GM23338 (cell line): ENCODE measurements at regions not wholly inside any gene's neighbourhood (a gene's known extent, or its start where the extent isn't known, plus 50 kb on each side); places are given as distances from the start of the nearest gene placed in this dataset.

Experiments
- ATAC-seq: fragments of 200-7000 bp; cut with Tn5 transposase; 3 replicates; pipeline ENCODE4 v1.9.1; 2020
- DNase-seq: peaks from one replicate; pipeline ENCODE4 v3.0.0-alpha.2; 2015; ENCODE audit warnings: low spot score
- H2AFZ ChIP-seq: fragments of 200-600 bp; sonication (generic); 2 replicates; pipeline ENCODE4 v1.8.0; 2016; ENCODE audit warnings: antibody characterized with exemption, mild to moderate bottlenecking, moderate library complexity
- H3F3A ChIP-seq: fragments of 200-600 bp; sonication (generic); replicated peaks from 2 replicates; pipeline ENCODE4 v1.8.0; 2017; ENCODE audit warnings: antibody characterized with exemption, mixed run types, low read depth
- H3K27ac ChIP-seq: fragments of 200-600 bp; sonication (generic); 2 replicates; pipeline ENCODE4 v1.6.1; 2016; ENCODE audit warnings: low read depth
- H3K27me3 ChIP-seq: fragments of 200-600 bp; sonication (generic); 2 replicates; pipeline ENCODE4 v1.8.0; 2016; ENCODE audit warnings: mild to moderate bottlenecking, mixed run types, moderate library complexity; ENCODE audit not compliant: insufficient read depth
- H3K36me3 ChIP-seq: fragments of 200-600 bp; sonication (generic); 2 replicates; pipeline ENCODE4 v1.8.0; 2016; ENCODE audit warnings: mild to moderate bottlenecking; ENCODE audit not compliant: insufficient read depth
- H3K4me1 ChIP-seq: fragments of 200-600 bp; sonication (generic); 2 replicates; pipeline ENCODE4 v1.8.0; 2016; ENCODE audit warnings: mild to moderate bottlenecking, moderate library complexity; ENCODE audit not compliant: insufficient read depth
- H3K4me2 ChIP-seq: fragments of 200-600 bp; sonication (generic); 2 replicates; pipeline ENCODE4 v1.7.1; 2017; ENCODE audit warnings: mixed run types
- H3K4me3 ChIP-seq: fragments of 200-600 bp; sonication (generic); 2 replicates; pipeline ENCODE4 v1.6.1; 2016; ENCODE audit warnings: mixed run types
- H3K79me2 ChIP-seq: fragments of 200-600 bp; sonication (generic); replicated peaks from 2 replicates; pipeline ENCODE4 v1.8.0; 2017; ENCODE audit warnings: mild to moderate bottlenecking; ENCODE audit not compliant: insufficient read depth
- H3K9me2 ChIP-seq: fragments of 200-600 bp; sonication (generic); 2 replicates; pipeline ENCODE4 v1.8.0; 2017; ENCODE audit not compliant: insufficient read depth
- H4K20me1 ChIP-seq: fragments of 200-600 bp; sonication (generic); replicated peaks from 2 replicates; pipeline ENCODE4 v1.8.0; 2017; ENCODE audit warnings: mild to moderate bottlenecking; ENCODE audit not compliant: insufficient read depth
- H3K27ac Mint-ChIP-seq: 2 replicates; pipeline ENCODE4 v1.8.0; 2020; ENCODE audit warnings: inconsistent platforms, mild to moderate bottlenecking, moderate library complexity, mixed read lengths
- H3K27me3 Mint-ChIP-seq: 3 replicates; pipeline ENCODE4 v1.8.0; 2022; ENCODE audit warnings: low read depth, mild to moderate bottlenecking, moderate library complexity, mixed read lengths, inconsistent platforms; ENCODE audit not compliant: insufficient read depth, poor library complexity
- H3K36me3 Mint-ChIP-seq: 3 replicates; pipeline ENCODE4 v1.8.0; 2021; ENCODE audit warnings: low read depth, mild to moderate bottlenecking, inconsistent platforms, moderate library complexity, mixed read lengths
- H3K4me1 Mint-ChIP-seq: 3 replicates; pipeline ENCODE4 v1.8.0; 2020; ENCODE audit warnings: mild to moderate bottlenecking, inconsistent platforms, mixed read lengths
- H3K4me3 Mint-ChIP-seq: 3 replicates; pipeline ENCODE4 v1.8.0; 2021; ENCODE audit warnings: moderate library complexity, mild to moderate bottlenecking, inconsistent platforms, mixed read lengths
- H3K9me3 Mint-ChIP-seq: 3 replicates; pipeline ENCODE4 v1.8.0; 2020; ENCODE audit warnings: moderate library complexity, mild to moderate bottlenecking, inconsistent platforms, mixed read lengths
- CREB1 ChIP-seq: fragments of 250-450 bp; sonication (Bioruptor Pico); IDR thresholded peaks from 2 replicates; pipeline ENCODE4 v1.5.0; 2020; ENCODE audit warnings: low read depth, mild to moderate bottlenecking, moderate library complexity
- EZH2 ChIP-seq: fragments of 200-600 bp; sonication (generic); IDR thresholded peaks from one replicate; pipeline ENCODE4 v1.8.0; 2017; ENCODE audit warnings: antibody characterized with exemption, mild to moderate bottlenecking, low read depth; ENCODE audit not compliant: unreplicated experiment
- EZH2phosphoT487 ChIP-seq: fragments of 200-600 bp; sonication (generic); IDR thresholded peaks from one replicate; pipeline ENCODE4 v1.8.1; 2018; ENCODE audit warnings: antibody characterized with exemption; ENCODE audit not compliant: unreplicated experiment
- JUNB ChIP-seq: IDR thresholded peaks from one replicate; pipeline ENCODE4 v1.6.1; 2016; ENCODE audit warnings: antibody characterized with exemption; ENCODE audit not compliant: unreplicated experiment
- NANOG ChIP-seq: IDR thresholded peaks from 2 replicates; pipeline ENCODE4 v1.6.1; 2016; ENCODE audit warnings: antibody characterized with exemption, borderline replicate concordance
- POLR2AphosphoS5 ChIP-seq: IDR thresholded peaks from 2 replicates; pipeline ENCODE4 v1.6.1; 2016; ENCODE audit warnings: antibody characterized with exemption, low read depth
- REST ChIP-seq: IDR thresholded peaks from one replicate; pipeline ENCODE4 v1.6.1; 2018; ENCODE audit warnings: antibody characterized with exemption; ENCODE audit not compliant: unreplicated experiment
- STAT1 ChIP-seq: IDR thresholded peaks from one replicate; pipeline ENCODE4 v1.6.1; 2016; ENCODE audit warnings: antibody characterized with exemption; ENCODE audit not compliant: unreplicated experiment
- ZNF114 ChIP-seq: fragments of 250-450 bp; sonication (Bioruptor Pico); IDR thresholded peaks from 2 replicates; pipeline ENCODE4 v1.5.0; 2020; ENCODE audit warnings: mild to moderate bottlenecking, moderate library complexity
- ZNF331 ChIP-seq: fragments of 250-450 bp; sonication (Bioruptor Pico); IDR thresholded peaks from 2 replicates; pipeline ENCODE4 v1.5.0; 2020; ENCODE audit warnings: low read depth, mild to moderate bottlenecking, moderate library complexity
- ZNF462 ChIP-seq: fragments of 250-450 bp; sonication (Bioruptor Pico); IDR thresholded peaks from 2 replicates; pipeline ENCODE4 v1.5.0; 2020; ENCODE audit warnings: mild to moderate bottlenecking, moderate library complexity
- TF ChIP-seq, protein P1 (sequence below), 2 experiments: fragments of 200-600 bp in 1 of 2; sonication (generic) in 1 of 2; conservative IDR thresholded peaks; 2 replicates each; pipeline versions ENCODE4 v1.5.1 to v1.6.1; 2016 to 2017; ENCODE audit warnings: antibody characterized with exemption in 2 of 2, low read depth in 2 of 2, mild to moderate bottlenecking in 2 of 2, moderate library complexity in 1 of 2
- TF ChIP-seq, protein P2 (sequence below): IDR thresholded peaks from 2 replicates; pipeline ENCODE4 v1.6.1; 2016; ENCODE audit warnings: antibody characterized with exemption

- Histone ChIP-seq H3K36me3 (no peaks in the 10 kb centered on the region), H3K27ac (no peak overlapping the region), H4K20me1 (no peaks in the 10 kb centered on the region), H3K9me2 (no peaks in the 10 kb centered on the region), H3K27me3 (no peaks in the 10 kb centered on the region), H3F3A (no peaks in the 10 kb centered on the region), H2AFZ (no peak overlapping the region), H3K79me2 (no peaks in the 10 kb centered on the region), H3K4me3 (no peak overlapping the region), H3K4me1 (no peaks in the 10 kb centered on the region), H3K4me2 (no peak overlapping the region)
- no peak for DNase-seq
- no peaks in the 10 kb centered on the region for H3K9me3 Mint-ChIP-seq
- peak; percentile 85 for ATAC-seq
- H3K27ac Mint-ChIP-seq, result peak overlapping the region; percentile 19
- H3K4me1 Mint-ChIP-seq, result peaks cover 9% of the 10 kb centered on the region
- TF ChIP-seq JUNB (no peak), ZNF331 (no peak), STAT1 (no peak), REST (no peak), EZH2phosphoT487 (no peak), CREB1 (CRISPR knock-in tag) (no peak), ZNF114 (CRISPR knock-in tag) (no peak), EZH2 (no peak), ZNF462 (CRISPR knock-in tag) (no peak), NANOG (no peak), POLR2AphosphoS5 (no peak)
- TF ChIP-seq, protein P1, sequence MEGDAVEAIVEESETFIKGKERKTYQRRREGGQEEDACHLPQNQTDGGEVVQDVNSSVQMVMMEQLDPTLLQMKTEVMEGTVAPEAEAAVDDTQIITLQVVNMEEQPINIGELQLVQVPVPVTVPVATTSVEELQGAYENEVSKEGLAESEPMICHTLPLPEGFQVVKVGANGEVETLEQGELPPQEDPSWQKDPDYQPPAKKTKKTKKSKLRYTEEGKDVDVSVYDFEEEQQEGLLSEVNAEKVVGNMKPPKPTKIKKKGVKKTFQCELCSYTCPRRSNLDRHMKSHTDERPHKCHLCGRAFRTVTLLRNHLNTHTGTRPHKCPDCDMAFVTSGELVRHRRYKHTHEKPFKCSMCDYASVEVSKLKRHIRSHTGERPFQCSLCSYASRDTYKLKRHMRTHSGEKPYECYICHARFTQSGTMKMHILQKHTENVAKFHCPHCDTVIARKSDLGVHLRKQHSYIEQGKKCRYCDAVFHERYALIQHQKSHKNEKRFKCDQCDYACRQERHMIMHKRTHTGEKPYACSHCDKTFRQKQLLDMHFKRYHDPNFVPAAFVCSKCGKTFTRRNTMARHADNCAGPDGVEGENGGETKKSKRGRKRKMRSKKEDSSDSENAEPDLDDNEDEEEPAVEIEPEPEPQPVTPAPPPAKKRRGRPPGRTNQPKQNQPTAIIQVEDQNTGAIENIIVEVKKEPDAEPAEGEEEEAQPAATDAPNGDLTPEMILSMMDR (conservative IDR thresholded peaks at IDR 0.05; ENCODE audit: low read depth in 2 of 2), result no peak
- TF ChIP-seq, protein P2, sequence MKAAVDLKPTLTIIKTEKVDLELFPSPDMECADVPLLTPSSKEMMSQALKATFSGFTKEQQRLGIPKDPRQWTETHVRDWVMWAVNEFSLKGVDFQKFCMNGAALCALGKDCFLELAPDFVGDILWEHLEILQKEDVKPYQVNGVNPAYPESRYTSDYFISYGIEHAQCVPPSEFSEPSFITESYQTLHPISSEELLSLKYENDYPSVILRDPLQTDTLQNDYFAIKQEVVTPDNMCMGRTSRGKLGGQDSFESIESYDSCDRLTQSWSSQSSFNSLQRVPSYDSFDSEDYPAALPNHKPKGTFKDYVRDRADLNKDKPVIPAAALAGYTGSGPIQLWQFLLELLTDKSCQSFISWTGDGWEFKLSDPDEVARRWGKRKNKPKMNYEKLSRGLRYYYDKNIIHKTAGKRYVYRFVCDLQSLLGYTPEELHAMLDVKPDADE, result no peak
- no peaks in the 10 kb centered on the region for H3K36me3 Mint-ChIP-seq
- no peak overlapping the region for H3K4me3 Mint-ChIP-seq
- peaks cover 2% of the 10 kb centered on the region for H3K27me3 Mint-ChIP-seq
Observed at GRCh38 chr5:106797996-106798395, 872.7 kb downstream of the EFNA5 start.
